ENCODE measurements at regions not wholly inside any gene's neighbourhood (a gene's known extent, or its start where the extent isn't known, plus 50 kb on each side); places are given as distances from the start of the nearest gene placed in this dataset.

GRCh38 chr16:47753659-47754058 lies 292.5 kb downstream of the PHKB start:
- no peak for DNase-seq

Measured in NCI-H1694 (cell line).